ENCODE measurements at regions not wholly inside any gene's neighbourhood (a gene's known extent, or its start where the extent isn't known, plus 50 kb on each side); places are given as distances from the start of the nearest gene placed in this dataset.

GRCh38 chr1:82099170-82099569 is 298.4 kb downstream of the ADGRL2 start:
- TF ChIP-seq POLR2AphosphoS5 (IDR thresholded peaks at IDR 0.05; ENCODE audit: low read depth, low read length) = no peak
- TF ChIP-seq, protein P1, sequence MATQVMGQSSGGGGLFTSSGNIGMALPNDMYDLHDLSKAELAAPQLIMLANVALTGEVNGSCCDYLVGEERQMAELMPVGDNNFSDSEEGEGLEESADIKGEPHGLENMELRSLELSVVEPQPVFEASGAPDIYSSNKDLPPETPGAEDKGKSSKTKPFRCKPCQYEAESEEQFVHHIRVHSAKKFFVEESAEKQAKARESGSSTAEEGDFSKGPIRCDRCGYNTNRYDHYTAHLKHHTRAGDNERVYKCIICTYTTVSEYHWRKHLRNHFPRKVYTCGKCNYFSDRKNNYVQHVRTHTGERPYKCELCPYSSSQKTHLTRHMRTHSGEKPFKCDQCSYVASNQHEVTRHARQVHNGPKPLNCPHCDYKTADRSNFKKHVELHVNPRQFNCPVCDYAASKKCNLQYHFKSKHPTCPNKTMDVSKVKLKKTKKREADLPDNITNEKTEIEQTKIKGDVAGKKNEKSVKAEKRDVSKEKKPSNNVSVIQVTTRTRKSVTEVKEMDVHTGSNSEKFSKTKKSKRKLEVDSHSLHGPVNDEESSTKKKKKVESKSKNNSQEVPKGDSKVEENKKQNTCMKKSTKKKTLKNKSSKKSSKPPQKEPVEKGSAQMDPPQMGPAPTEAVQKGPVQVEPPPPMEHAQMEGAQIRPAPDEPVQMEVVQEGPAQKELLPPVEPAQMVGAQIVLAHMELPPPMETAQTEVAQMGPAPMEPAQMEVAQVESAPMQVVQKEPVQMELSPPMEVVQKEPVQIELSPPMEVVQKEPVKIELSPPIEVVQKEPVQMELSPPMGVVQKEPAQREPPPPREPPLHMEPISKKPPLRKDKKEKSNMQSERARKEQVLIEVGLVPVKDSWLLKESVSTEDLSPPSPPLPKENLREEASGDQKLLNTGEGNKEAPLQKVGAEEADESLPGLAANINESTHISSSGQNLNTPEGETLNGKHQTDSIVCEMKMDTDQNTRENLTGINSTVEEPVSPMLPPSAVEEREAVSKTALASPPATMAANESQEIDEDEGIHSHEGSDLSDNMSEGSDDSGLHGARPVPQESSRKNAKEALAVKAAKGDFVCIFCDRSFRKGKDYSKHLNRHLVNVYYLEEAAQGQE (IDR thresholded peaks at IDR 0.05; ENCODE audit: insufficient read depth in 1 of 2, low read depth in 2 of 2, low read length in 2 of 2) = no peak
- no peak for TF ChIP-seq TAF1 (IDR thresholded peaks at IDR 0.05; ENCODE audit: borderline replicate concordance, insufficient read depth, low read length)
- no peak for TF ChIP-seq SIN3A (IDR thresholded peaks at IDR 0.05; ENCODE audit: borderline replicate concordance, insufficient read depth, low read length)
- TF ChIP-seq FOXP2 (optimal IDR thresholded peaks at IDR 0.05; ENCODE audit: borderline replicate concordance, extremely low read depth, extremely low read length, insufficient read depth) = no peak

DNA sequence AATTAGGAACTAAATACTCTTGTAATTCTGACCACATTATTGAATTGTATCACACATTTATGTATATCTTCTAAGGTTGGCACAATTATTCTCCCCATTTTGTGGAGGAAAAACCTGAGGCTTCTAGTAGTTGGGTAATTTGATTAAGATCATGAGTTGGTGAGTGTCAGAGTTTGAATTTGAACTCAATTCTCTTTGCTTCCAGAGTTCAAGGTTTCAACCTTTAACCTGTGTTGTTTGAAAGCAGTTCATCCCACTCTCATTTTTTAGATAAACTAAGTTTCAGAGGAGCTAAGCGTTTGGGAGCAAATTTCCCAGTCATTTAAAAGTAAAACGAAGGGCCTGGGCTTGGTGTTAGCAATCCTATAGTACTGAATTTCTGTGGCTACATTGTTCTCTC is 293.4 kb downstream of the ADGRL2 start:
- TF ChIP-seq POLR2AphosphoS5 (IDR thresholded peaks at IDR 0.05; ENCODE audit: low read depth, low read length) (no peak), SIN3A (IDR thresholded peaks at IDR 0.05; ENCODE audit: borderline replicate concordance, insufficient read depth, low read length) (no peak), FOXP2 (optimal IDR thresholded peaks at IDR 0.05; ENCODE audit: borderline replicate concordance, extremely low read depth, extremely low read length, insufficient read depth) (no peak), TAF1 (IDR thresholded peaks at IDR 0.05; ENCODE audit: borderline replicate concordance, insufficient read depth, low read length) (no peak)
- TF ChIP-seq, protein P1 (IDR thresholded peaks at IDR 0.05; ENCODE audit: insufficient read depth in 1 of 2, low read depth in 2 of 2, low read length in 2 of 2) = no peak

DNA sequence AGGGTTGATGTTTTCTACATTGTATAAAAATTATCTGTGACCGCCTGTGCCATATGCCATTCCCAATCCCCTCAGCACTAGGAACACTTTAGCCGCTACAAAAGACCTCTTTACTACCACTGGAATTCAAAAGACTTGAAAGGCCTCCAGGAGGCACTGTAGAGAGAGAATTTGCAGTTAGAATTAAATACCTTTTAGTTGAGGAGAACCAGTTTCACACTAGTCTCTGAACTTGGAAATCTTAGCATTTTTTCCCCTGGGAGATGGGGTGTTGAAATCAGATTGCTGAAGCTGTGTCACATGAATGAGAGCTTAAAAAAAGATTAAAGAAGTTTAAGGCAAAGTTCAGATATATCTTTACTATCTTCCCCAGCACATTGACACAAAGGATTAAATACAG is 291.0 kb downstream of the ADGRL2 start:
- TF ChIP-seq FOXP2 (optimal IDR thresholded peaks at IDR 0.05; ENCODE audit: borderline replicate concordance, extremely low read depth, extremely low read length, insufficient read depth) = no peak
- TF ChIP-seq, protein P1 (IDR thresholded peaks at IDR 0.05; ENCODE audit: insufficient read depth in 1 of 2, low read depth in 2 of 2, low read length in 2 of 2) = no peak

- TF ChIP-seq, protein P1 (IDR thresholded peaks at IDR 0.05; ENCODE audit: insufficient read depth in 1 of 2, low read depth in 2 of 2, low read length in 2 of 2) = no peak
- no peak for TF ChIP-seq TAF1 (IDR thresholded peaks at IDR 0.05; ENCODE audit: borderline replicate concordance, insufficient read depth, low read length)
- TF ChIP-seq SIN3A (IDR thresholded peaks at IDR 0.05; ENCODE audit: borderline replicate concordance, insufficient read depth, low read length) = no peak
- TF ChIP-seq POLR2AphosphoS5 (IDR thresholded peaks at IDR 0.05; ENCODE audit: low read depth, low read length) = no peak
- TF ChIP-seq FOXP2 (optimal IDR thresholded peaks at IDR 0.05; ENCODE audit: borderline replicate concordance, extremely low read depth, extremely low read length, insufficient read depth) = no peak
Measured at GRCh38 chr1:82091265-82091664, 290.5 kb downstream of the ADGRL2 start.

DNA sequence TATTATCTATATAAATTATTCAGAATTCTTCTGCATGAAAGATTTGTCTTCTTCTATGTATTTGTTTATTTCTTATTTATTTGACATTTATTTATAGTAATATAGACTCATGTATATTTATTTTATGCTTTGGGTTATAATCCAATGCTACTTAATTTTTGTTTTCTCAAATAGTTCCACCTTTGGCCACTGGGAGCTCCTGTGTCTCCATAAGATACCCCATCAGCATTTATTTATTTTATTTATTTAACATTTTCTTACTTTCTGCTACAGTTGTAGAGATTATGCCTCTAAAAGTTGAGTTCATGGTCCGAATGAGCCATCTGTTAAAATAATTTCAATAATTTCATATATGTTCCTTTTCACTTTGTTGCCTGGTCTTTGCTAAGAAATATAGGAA is 289.4 kb downstream of the ADGRL2 start:
- TF ChIP-seq TAF1 (IDR thresholded peaks at IDR 0.05; ENCODE audit: borderline replicate concordance, insufficient read depth, low read length) = no peak
- TF ChIP-seq SIN3A (IDR thresholded peaks at IDR 0.05; ENCODE audit: borderline replicate concordance, insufficient read depth, low read length) = no peak
- TF ChIP-seq POLR2AphosphoS5 (IDR thresholded peaks at IDR 0.05; ENCODE audit: low read depth, low read length) = no peak
- TF ChIP-seq, protein P1 (IDR thresholded peaks at IDR 0.05; ENCODE audit: insufficient read depth in 1 of 2, low read depth in 2 of 2, low read length in 2 of 2) = no peak
- TF ChIP-seq FOXP2 (optimal IDR thresholded peaks at IDR 0.05; ENCODE audit: borderline replicate concordance, extremely low read depth, extremely low read length, insufficient read depth) = no peak
